ENCODE measurements at regions not wholly inside any gene's neighbourhood (a gene's known extent, or its start where the extent isn't known, plus 50 kb on each side); places are given as distances from the start of the nearest gene placed in this dataset.

GRCh38 chr2:66121946-66122345, 313.0 kb upstream of the MEIS1 start:
- Histone ChIP-seq H3K4me1 (ENCODE audit: control insufficient read depth in 1 of 2, insufficient read depth in 2 of 2, low read length in 2 of 2) (no peaks in the 10 kb centered on the region), H3K27me3 (ENCODE audit: control insufficient read depth in 2 of 2, insufficient read depth in 2 of 2, low read length in 2 of 2) (no peaks in the 10 kb centered on the region), H3K4me2 (replicated peaks; ENCODE audit: extremely low read depth, low read length, poor library complexity, severe bottlenecking) (no peak overlapping the region), H4K20me1 (ENCODE audit: insufficient read depth, low read length) (no peaks in the 10 kb centered on the region), H3K9me3 (replicated peaks in 1 of 2; ENCODE audit: control insufficient read depth in 1 of 2, insufficient read depth in 1 of 2, low read length in 2 of 2) (no peaks in the 10 kb centered on the region), H3K36me3 (replicated peaks in 1 of 2; ENCODE audit: control insufficient read depth in 1 of 2, insufficient read depth in 2 of 2, low read length in 2 of 2) (no peaks in the 10 kb centered on the region), H3K4me3 (replicated peaks in 1 of 3; ENCODE audit: low read depth in 2 of 3, low read length in 3 of 3) (no peak overlapping the region), H3K27ac (ENCODE audit: low read depth in 1 of 2, low read length in 2 of 2) (no peak overlapping the region), H3K79me2 (ENCODE audit: insufficient read depth, low read length) (no peaks in the 10 kb centered on the region), H3K9ac (ENCODE audit: insufficient read depth, low read length, poor library complexity, severe bottlenecking) (no peak overlapping the region), H2AFZ (ENCODE audit: insufficient read depth, low read depth, low read length, poor library complexity, severe bottlenecking) (no peak overlapping the region)
- 100% methylated on average over 1 of the region's 3 CpGs for WGBS (ENCODE audit: insufficient coverage)
- Mint-ChIP-seq H3K27ac (no peak overlapping the region), H3K4me3 (no peak overlapping the region), H3K27me3 (ENCODE audit: low read depth in 3 of 3) (peaks cover 0 to 4% (median 2%) of the 10 kb centered on the region in 3 donors), H3K9me3 (peaks cover 0 to 6% (median 2%) of the 10 kb centered on the region in 7 donors), H3K4me1 (no peaks in the 10 kb centered on the region), H3K36me3 (no peaks in the 10 kb centered on the region)
- TF ChIP-seq CTCF (IDR thresholded peaks at IDR 0.05): no peak
- no peak for DNase-seq
- intact Hi-C loops (cut with micrococcal nuclease): no loop called here

GRCh38 chr2:66113988-66114625, 320.8 kb upstream of the MEIS1 start:
- Mint-ChIP-seq H3K9me3 (peaks cover 0 to 9% (median 0%) of the 10 kb centered on the region in 7 donors), H3K36me3 (no peaks in the 10 kb centered on the region), H3K4me1 (no peaks in the 10 kb centered on the region), H3K27me3 (ENCODE audit: low read depth in 3 of 3) (peaks cover 0 to 5% (median 0%) of the 10 kb centered on the region in 3 donors), H3K27ac (peak overlapping the region in 1 of 7 donors; percentile 27), H3K4me3 (no peak overlapping the region)
- 86% methylated on average over 1 of the region's 2 CpGs for WGBS (ENCODE audit: insufficient coverage)
- Histone ChIP-seq H2AFZ (ENCODE audit: insufficient read depth, low read depth, low read length, poor library complexity, severe bottlenecking) (no peak overlapping the region), H4K20me1 (ENCODE audit: insufficient read depth, low read length) (no peaks in the 10 kb centered on the region), H3K4me2 (replicated peaks; ENCODE audit: extremely low read depth, low read length, poor library complexity, severe bottlenecking) (no peak overlapping the region), H3K36me3 (replicated peaks in 1 of 2; ENCODE audit: control insufficient read depth in 1 of 2, insufficient read depth in 2 of 2, low read length in 2 of 2) (no peaks in the 10 kb centered on the region), H3K4me1 (ENCODE audit: control insufficient read depth in 1 of 2, insufficient read depth in 2 of 2, low read length in 2 of 2) (no peaks in the 10 kb centered on the region), H3K79me2 (ENCODE audit: insufficient read depth, low read length) (no peaks in the 10 kb centered on the region), H3K9me3 (replicated peaks in 1 of 2; ENCODE audit: control insufficient read depth in 1 of 2, insufficient read depth in 1 of 2, low read length in 2 of 2) (no peaks in the 10 kb centered on the region), H3K9ac (ENCODE audit: insufficient read depth, low read length, poor library complexity, severe bottlenecking) (no peak overlapping the region), H3K27me3 (ENCODE audit: control insufficient read depth in 2 of 2, insufficient read depth in 2 of 2, low read length in 2 of 2) (no peaks in the 10 kb centered on the region), H3K4me3 (replicated peaks in 1 of 3; ENCODE audit: low read depth in 2 of 3, low read length in 3 of 3) (no peak overlapping the region), H3K27ac (ENCODE audit: low read depth in 1 of 2, low read length in 2 of 2) (no peak overlapping the region)
- no peak for DNase-seq
- intact Hi-C loops (cut with micrococcal nuclease): no loop called here
- no peak for TF ChIP-seq CTCF (IDR thresholded peaks at IDR 0.05)

Measured in CD14-positive monocyte (primary cell).